HEK293 (cell line): ENCODE measurements at regions not wholly inside any gene's neighbourhood (a gene's known extent, or its start where the extent isn't known, plus 50 kb on each side); places are given as distances from the start of the nearest gene placed in this dataset.

Experiments used
- CTCF ChIA-PET: fragments of 350-600 bp; formaldehyde crosslinking; extraction: SDS; loops from one replicate; lab custom pipeline; 2021; ENCODE audit warnings: antibody characterized with exemption; lab: Yijun Ruan, JAX
- POLR2A ChIA-PET: fragments of 300-600 bp; formaldehyde crosslinking; extraction: SDS; loops from one replicate; lab custom pipeline; 2020; ENCODE audit warnings: antibody characterized with exemption, inconsistent platforms; lab: Yijun Ruan, JAX
- H3K27ac ChIP-seq: fragments of 200-500 bp; sonication (Bioruptor generic); 2 replicates; pipeline ENCODE4 v1.5.1; 2014; ENCODE audit warnings: low read depth, low read length, control low read depth, inconsistent platforms; ENCODE audit errors: extremely low read depth
- H3K36me3 ChIP-seq, 2 experiments: fragments of 200-500 bp in 1 of 2; sonication (Bioruptor generic) in 1 of 2; 1 replicate in 1 of 2; 2 replicates in 1 of 2; pipeline ENCODE4 v1.5.1; 2014 to 2017; ENCODE audit warnings: inconsistent platforms in 2 of 2, low read length in 2 of 2; ENCODE audit not compliant: control insufficient read depth in 2 of 2, insufficient read depth in 1 of 2
- H3K4me1 ChIP-seq: fragments of 200-500 bp; sonication (Bioruptor generic); 2 replicates; pipeline ENCODE4 v1.5.1; 2014; ENCODE audit warnings: mild to moderate bottlenecking, low read length, inconsistent platforms; ENCODE audit not compliant: control insufficient read depth, insufficient read depth
- H3K4me3 ChIP-seq: 2 replicates; pipeline ENCODE4 v1.5.1; 2011; ENCODE audit warnings: low read depth, mild to moderate bottlenecking, control low read depth, low read length, moderate library complexity
- H3K9me3 ChIP-seq: fragments of 200-500 bp; sonication (Bioruptor generic); 2 replicates; pipeline ENCODE4 v1.5.1; 2014; ENCODE audit warnings: low read depth, low read length, inconsistent platforms; ENCODE audit not compliant: control insufficient read depth, insufficient read depth
- OSR2 ChIP-seq: fragments of 450-650 bp; formaldehyde crosslinking; IDR thresholded peaks from 2 replicates; pipeline ENCODE4 v1.5.1; 2016; ENCODE audit warnings: missing biosample characterization, missing genetic modification characterization
- PATZ1 ChIP-seq: fragments of 450-650 bp; formaldehyde crosslinking; IDR thresholded peaks from 2 replicates; pipeline ENCODE4 v1.5.1; 2016; ENCODE audit warnings: missing biosample characterization, missing genetic modification characterization
- SETDB1 ChIP-seq: IDR thresholded peaks from one replicate; pipeline ENCODE4 v1.6.1; 2017; ENCODE audit warnings: mild to moderate bottlenecking, low read length, moderate library complexity, mixed read lengths; ENCODE audit not compliant: insufficient read length
- ZBTB17 ChIP-seq: fragments of 450-650 bp; formaldehyde crosslinking; IDR thresholded peaks from 2 replicates; pipeline ENCODE4 v1.5.1; 2016; ENCODE audit warnings: missing biosample characterization, missing genetic modification characterization
- ZBTB44 ChIP-seq: fragments of 450-650 bp; IDR thresholded peaks from 2 replicates; pipeline ENCODE4 v1.5.1; 2018; ENCODE audit warnings: missing biosample characterization, mild to moderate bottlenecking, missing genetic modification characterization
- ZBTB6 ChIP-seq: fragments of 450-650 bp; formaldehyde crosslinking; IDR thresholded peaks from 2 replicates; pipeline ENCODE4 v1.5.1; 2017; ENCODE audit warnings: missing biosample characterization, missing genetic modification characterization
- ZBTB8A ChIP-seq: fragments of 450-650 bp; formaldehyde crosslinking; IDR thresholded peaks from 2 replicates; pipeline ENCODE4 v1.5.1; 2016; ENCODE audit warnings: missing biosample characterization, missing genetic modification characterization
- ZFP3 ChIP-seq: fragments of 450-650 bp; formaldehyde crosslinking; IDR thresholded peaks from 2 replicates; pipeline ENCODE4 v1.5.1; 2016; ENCODE audit warnings: low read depth, missing biosample characterization, missing genetic modification characterization
- ZNF132 ChIP-seq: fragments of 450-650 bp; formaldehyde crosslinking; IDR thresholded peaks from 2 replicates; pipeline ENCODE4 v1.5.1; 2017; ENCODE audit warnings: missing biosample characterization, missing genetic modification characterization, borderline replicate concordance
- ZNF133 ChIP-seq: fragments of 450-650 bp; formaldehyde crosslinking; IDR thresholded peaks from 2 replicates; pipeline ENCODE4 v1.5.1; 2016; ENCODE audit warnings: missing biosample characterization, missing genetic modification characterization
- ZNF155 ChIP-seq: fragments of 450-650 bp; formaldehyde crosslinking; IDR thresholded peaks from 2 replicates; pipeline ENCODE4 v1.5.1; 2016; ENCODE audit warnings: missing biosample characterization, missing genetic modification characterization
- ZNF174 ChIP-seq: fragments of 450-650 bp; formaldehyde crosslinking; IDR thresholded peaks from 2 replicates; pipeline ENCODE4 v1.5.0; 2017; ENCODE audit warnings: missing biosample characterization, mild to moderate bottlenecking, missing genetic modification characterization
- ZNF175 ChIP-seq: fragments of 450-650 bp; formaldehyde crosslinking; IDR thresholded peaks from 2 replicates; pipeline ENCODE4 v1.5.1; 2016; ENCODE audit warnings: missing biosample characterization, missing genetic modification characterization
- ZNF211 ChIP-seq: fragments of 450-650 bp; formaldehyde crosslinking; IDR thresholded peaks from 2 replicates; pipeline ENCODE4 v1.5.1; 2016; ENCODE audit warnings: low read depth, missing biosample characterization, missing genetic modification characterization
- ZNF350 ChIP-seq: fragments of 450-650 bp; formaldehyde crosslinking; IDR thresholded peaks from 2 replicates; pipeline ENCODE4 v1.5.0; 2017; ENCODE audit warnings: missing biosample characterization, mild to moderate bottlenecking, missing genetic modification characterization
- ZNF362 ChIP-seq: fragments of 450-650 bp; formaldehyde crosslinking; IDR thresholded peaks from 2 replicates; pipeline ENCODE4 v1.5.1; 2016; ENCODE audit warnings: missing biosample characterization, missing genetic modification characterization
- ZNF398 ChIP-seq: fragments of 450-650 bp; formaldehyde crosslinking; IDR thresholded peaks from 2 replicates; pipeline ENCODE4 v1.5.1; 2017; ENCODE audit warnings: missing biosample characterization, missing genetic modification characterization
- ZNF416 ChIP-seq: fragments of 450-650 bp; formaldehyde crosslinking; IDR thresholded peaks from 2 replicates; pipeline ENCODE4 v1.5.1; 2016; ENCODE audit warnings: missing biosample characterization, missing genetic modification characterization
- ZNF473 ChIP-seq: fragments of 450-650 bp; formaldehyde crosslinking; IDR thresholded peaks from 2 replicates; pipeline ENCODE4 v1.5.1; 2017; ENCODE audit warnings: missing biosample characterization, missing genetic modification characterization
- ZNF488 ChIP-seq: fragments of 450-650 bp; formaldehyde crosslinking; IDR thresholded peaks from 2 replicates; pipeline ENCODE4 v1.5.1; 2016; ENCODE audit warnings: missing biosample characterization, missing genetic modification characterization
- ZNF510 ChIP-seq: fragments of 450-650 bp; formaldehyde crosslinking; IDR thresholded peaks from 2 replicates; pipeline ENCODE4 v1.5.1; 2018; ENCODE audit warnings: mild to moderate bottlenecking, missing genetic modification characterization, missing biosample characterization; ENCODE audit not compliant: insufficient replicate concordance
- ZNF514 ChIP-seq: fragments of 450-650 bp; formaldehyde crosslinking; IDR thresholded peaks from 2 replicates; pipeline ENCODE4 v1.5.1; 2016; ENCODE audit warnings: missing biosample characterization, missing genetic modification characterization
- ZNF560 ChIP-seq: fragments of 450-650 bp; formaldehyde crosslinking; IDR thresholded peaks from 2 replicates; pipeline ENCODE4 v1.5.1; 2017; ENCODE audit warnings: missing biosample characterization, missing genetic modification characterization, borderline replicate concordance
- ZNF561 ChIP-seq: fragments of 450-650 bp; IDR thresholded peaks from 2 replicates; pipeline ENCODE4 v1.5.1; 2018; ENCODE audit warnings: missing biosample characterization, missing genetic modification characterization, borderline replicate concordance
- ZNF624 ChIP-seq: fragments of 450-650 bp; formaldehyde crosslinking; IDR thresholded peaks from 2 replicates; pipeline ENCODE4 v1.5.1; 2017; ENCODE audit warnings: missing biosample characterization, missing genetic modification characterization
- ZNF677 ChIP-seq: fragments of 450-650 bp; IDR thresholded peaks from 2 replicates; pipeline ENCODE4 v1.5.0; 2018; ENCODE audit warnings: missing biosample characterization, mild to moderate bottlenecking, missing genetic modification characterization, moderate library complexity
- ZSCAN23 ChIP-seq: fragments of 450-650 bp; formaldehyde crosslinking; IDR thresholded peaks from 2 replicates; pipeline ENCODE4 v1.5.1; 2016; ENCODE audit warnings: missing biosample characterization, missing genetic modification characterization

- no peak overlapping the region for H3K27ac ChIP-seq
- no peaks in the 10 kb centered on the region for H3K9me3 ChIP-seq
- TF ChIP-seq ZNF362 = no peak
- no peak for TF ChIP-seq ZNF624 (tag by site-specific recombination)
- no peak for TF ChIP-seq ZNF350 (tag by site-specific recombination)
- TF ChIP-seq PATZ1 = no peak
- no peak for TF ChIP-seq ZNF473 (tag by site-specific recombination)
- TF ChIP-seq ZNF514 = no peak
- no peak for TF ChIP-seq ZNF677 (tag by site-specific recombination)
- ChIA-PET CTCF (no interaction called here), POLR2A (no interaction called here)
- H3K4me3 ChIP-seq = no peak overlapping the region
- H3K36me3 ChIP-seq = no peaks in the 10 kb centered on the region
- H3K4me1 ChIP-seq = no peaks in the 10 kb centered on the region
These were observed 92.6 kb upstream of the GALNT5 start for GRCh38 chr2:157164891-157165290.

- H3K36me3 ChIP-seq = no peaks in the 10 kb centered on the region
- TF ChIP-seq ZNF416 (tag by site-specific recombination) = no peak
- no peak for TF ChIP-seq ZBTB17 (tag by site-specific recombination)
- no peak for TF ChIP-seq ZNF174 (tag by site-specific recombination)
- no peak for TF ChIP-seq OSR2 (tag by site-specific recombination)
- TF ChIP-seq ZNF560 (tag by site-specific recombination) = no peak
- TF ChIP-seq ZNF510 (tag by site-specific recombination) = no peak
- no peak for TF ChIP-seq ZNF488
- TF ChIP-seq ZNF132 (tag by site-specific recombination) = no peak
- no peak for TF ChIP-seq ZNF175 (tag by site-specific recombination)
- TF ChIP-seq ZNF561 (tag by site-specific recombination) = no peak
- no peak for TF ChIP-seq ZBTB8A (tag by site-specific recombination)
- TF ChIP-seq ZBTB6 = no peak
- no peak for TF ChIP-seq SETDB1
- no peak for TF ChIP-seq ZNF133 (tag by site-specific recombination)
- no peak for TF ChIP-seq ZNF211 (tag by site-specific recombination)
- no peak for TF ChIP-seq ZSCAN23 (tag by site-specific recombination)
- no peak for TF ChIP-seq ZFP3 (tag by site-specific recombination)
- TF ChIP-seq ZBTB44 (tag by site-specific recombination) = no peak
- TF ChIP-seq ZNF155 = no peak
- TF ChIP-seq ZNF398 = no peak
- TF ChIP-seq, all 188 proteins: peak for 0
- no peak overlapping the region for H3K4me3 ChIP-seq
- H3K4me1 ChIP-seq = no peaks in the 10 kb centered on the region; the same call in 1 of the 2 replicates
- H3K9me3 ChIP-seq = no peaks in the 10 kb centered on the region
- ChIA-PET POLR2A (no interaction called here), CTCF (no interaction called here)
- no peak overlapping the region for H3K27ac ChIP-seq
These were observed 89.0 kb upstream of the GALNT5 start for GRCh38 chr2:157168501-157168900.
